HCT116 (cell line): ENCODE measurements at regions not wholly inside any gene's neighbourhood (a gene's known extent, or its start where the extent isn't known, plus 50 kb on each side); places are given as distances from the start of the nearest gene placed in this dataset.

Source experiments
- ATF3 ChIP-seq: IDR thresholded peaks from 2 replicates; pipeline ENCODE4 v1.6.1; 2012
- CTCF ChIP-seq, 3 experiments: fragments of 200-600 bp in 1 of 3; sonication (generic) in 1 of 3; IDR thresholded peaks in 2 of 3; conservative IDR thresholded peaks in 1 of 3; 2 replicates each; pipeline ENCODE4 v1.5.1; 2012 to 2017; ENCODE audit warnings: low read depth in 2 of 3, low read length in 2 of 3, antibody characterized with exemption in 1 of 3, borderline replicate concordance in 1 of 3, control low read depth in 1 of 3, mild to moderate bottlenecking in 1 of 3, mixed read lengths in 1 of 3, mixed run types in 1 of 3, moderate library complexity in 1 of 3; ENCODE audit not compliant: insufficient read depth in 1 of 3
- EZH2 ChIP-seq: fragments of 200-600 bp; sonication (generic); IDR thresholded peaks from 2 replicates; pipeline ENCODE4 v1.6.1; 2017; ENCODE audit warnings: antibody characterized with exemption, mixed run types
- EZH2phosphoT487 ChIP-seq: fragments of 200-600 bp; IDR thresholded peaks from 2 replicates; pipeline ENCODE4 v1.6.1; 2018; ENCODE audit warnings: antibody characterized with exemption, borderline replicate concordance
- POLR2A ChIP-seq: IDR thresholded peaks from 2 replicates; pipeline ENCODE4 v1.7.0; 2011; ENCODE audit warnings: borderline replicate concordance; ENCODE audit not compliant: insufficient read depth, insufficient read length; ENCODE audit errors: extremely low read depth
- RAD21 ChIP-seq: IDR thresholded peaks from 2 replicates; pipeline ENCODE4 v1.6.1; 2012; ENCODE audit warnings: low read depth, mild to moderate bottlenecking
- REST ChIP-seq: IDR thresholded peaks from 2 replicates; pipeline ENCODE4 v1.6.1; 2012; ENCODE audit warnings: low read depth
- SRF ChIP-seq: IDR thresholded peaks from 2 replicates; pipeline ENCODE4 v1.6.1; 2012; ENCODE audit warnings: low read depth
- ZFX ChIP-seq: fragments of 450-650 bp; IDR thresholded peaks from 2 replicates; pipeline ENCODE4 v1.6.1; 2017

GRCh38 chr15:29530966-29531365, 261.3 kb upstream of the NSMCE3 start:
- TF ChIP-seq CTCF (IDR thresholded peaks at IDR 0.05 in 2 of 3, conservative IDR thresholded peaks at IDR 0.05 in 1 of 3; ENCODE audit: borderline replicate concordance in 1 of 3, insufficient read depth in 1 of 3, low read depth in 2 of 3, low read length in 2 of 3) (no peak), REST (no peak), POLR2A (no peak), EZH2 (no peak), EZH2phosphoT487 (no peak), RAD21 (no peak), SRF (no peak), ZFX (no peak), ATF3 (no peak)
